ENCODE measurements at regions not wholly inside any gene's neighbourhood (a gene's known extent, or its start where the extent isn't known, plus 50 kb on each side); places are given as distances from the start of the nearest gene placed in this dataset.

DNA sequence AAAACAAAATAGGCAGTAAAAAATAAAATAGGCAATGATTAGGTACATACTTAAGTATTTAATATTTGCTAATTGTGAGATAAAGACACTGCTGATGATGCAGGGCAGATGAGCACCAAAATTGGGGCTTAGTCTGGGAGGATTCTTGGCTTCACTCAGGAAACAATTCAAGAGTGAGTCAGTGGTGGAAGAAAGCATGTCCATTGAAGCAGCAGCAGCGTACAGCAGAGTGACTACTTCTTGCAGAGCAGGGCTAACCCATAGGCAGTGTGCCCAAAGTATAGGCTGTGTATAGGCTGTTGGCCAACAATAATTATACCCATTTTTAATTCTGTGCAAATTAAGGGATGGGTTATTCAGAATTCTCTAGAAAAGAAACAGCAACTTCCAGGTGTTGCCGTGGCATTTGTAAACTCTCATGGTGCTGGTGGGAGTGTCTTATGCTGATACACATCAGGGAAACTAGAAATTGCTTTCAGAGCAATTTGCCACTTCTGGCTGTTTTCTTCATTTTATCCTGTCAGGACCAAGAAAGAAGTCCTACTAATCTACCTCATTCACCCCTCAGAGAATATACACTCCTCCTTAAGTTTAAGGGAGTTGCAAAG, 317.3 kb upstream of the NAALADL2 start:
- CTCF ChIA-PET, result no interaction called here
- intact Hi-C loops (cut with micrococcal nuclease; ENCODE audit: unreplicated experiment), result no loop called here
- Mint-ChIP-seq H3K4me3 (ENCODE audit: low read depth, unreplicated experiment) (no peak overlapping the region), H3K9me3 (ENCODE audit: low read depth, unreplicated experiment) (no peaks in the 10 kb centered on the region), H3K27ac (ENCODE audit: unreplicated experiment) (no peak overlapping the region), H3K36me3 (ENCODE audit: insufficient read depth, unreplicated experiment) (no peaks in the 10 kb centered on the region), H3K27me3 (ENCODE audit: unreplicated experiment) (no peaks in the 10 kb centered on the region), H3K4me1 (ENCODE audit: low read depth, unreplicated experiment) (no peaks in the 10 kb centered on the region)
- no peak for DNase-seq
- TF ChIP-seq, protein P1, sequence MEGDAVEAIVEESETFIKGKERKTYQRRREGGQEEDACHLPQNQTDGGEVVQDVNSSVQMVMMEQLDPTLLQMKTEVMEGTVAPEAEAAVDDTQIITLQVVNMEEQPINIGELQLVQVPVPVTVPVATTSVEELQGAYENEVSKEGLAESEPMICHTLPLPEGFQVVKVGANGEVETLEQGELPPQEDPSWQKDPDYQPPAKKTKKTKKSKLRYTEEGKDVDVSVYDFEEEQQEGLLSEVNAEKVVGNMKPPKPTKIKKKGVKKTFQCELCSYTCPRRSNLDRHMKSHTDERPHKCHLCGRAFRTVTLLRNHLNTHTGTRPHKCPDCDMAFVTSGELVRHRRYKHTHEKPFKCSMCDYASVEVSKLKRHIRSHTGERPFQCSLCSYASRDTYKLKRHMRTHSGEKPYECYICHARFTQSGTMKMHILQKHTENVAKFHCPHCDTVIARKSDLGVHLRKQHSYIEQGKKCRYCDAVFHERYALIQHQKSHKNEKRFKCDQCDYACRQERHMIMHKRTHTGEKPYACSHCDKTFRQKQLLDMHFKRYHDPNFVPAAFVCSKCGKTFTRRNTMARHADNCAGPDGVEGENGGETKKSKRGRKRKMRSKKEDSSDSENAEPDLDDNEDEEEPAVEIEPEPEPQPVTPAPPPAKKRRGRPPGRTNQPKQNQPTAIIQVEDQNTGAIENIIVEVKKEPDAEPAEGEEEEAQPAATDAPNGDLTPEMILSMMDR (IDR thresholded peaks at IDR 0.05; ENCODE audit: unreplicated experiment), result no peak
- no TSS peak for BruUV-seq (replicated peaks)

GRCh38 chr3:174547801-174548435, 311.2 kb upstream of the NAALADL2 start:
- CTCF ChIA-PET, result no interaction called here
- no peaks in the 10 kb centered on the region for H3K36me3 Mint-ChIP-seq (ENCODE audit: insufficient read depth, unreplicated experiment)
- intact Hi-C loops (cut with micrococcal nuclease; ENCODE audit: unreplicated experiment), result no loop called here
- H3K27ac Mint-ChIP-seq (ENCODE audit: unreplicated experiment), result no peak overlapping the region
- H3K27me3 Mint-ChIP-seq (ENCODE audit: unreplicated experiment), result no peaks in the 10 kb centered on the region
- BruUV-seq (replicated peaks), result no TSS peak
- H3K4me1 Mint-ChIP-seq (ENCODE audit: low read depth, unreplicated experiment), result peaks cover 17% of the 10 kb centered on the region
- no peak for DNase-seq
- TF ChIP-seq, protein P1 (IDR thresholded peaks at IDR 0.05; ENCODE audit: unreplicated experiment), result no peak
- H3K4me3 Mint-ChIP-seq (ENCODE audit: low read depth, unreplicated experiment), result no peak overlapping the region
- no peaks in the 10 kb centered on the region for H3K9me3 Mint-ChIP-seq (ENCODE audit: low read depth, unreplicated experiment)

GRCh38 chr3:174548841-174549623, 310.1 kb upstream of the NAALADL2 start:
- H3K9me3 Mint-ChIP-seq (ENCODE audit: low read depth, unreplicated experiment), result no peaks in the 10 kb centered on the region
- BruUV-seq (replicated peaks), result no TSS peak
- CTCF ChIA-PET, result no interaction called here
- H3K4me1 Mint-ChIP-seq (ENCODE audit: low read depth, unreplicated experiment), result peaks cover 17% of the 10 kb centered on the region
- no peak for DNase-seq
- TF ChIP-seq, protein P1 (IDR thresholded peaks at IDR 0.05; ENCODE audit: unreplicated experiment), result no peak
- no peak overlapping the region for H3K27ac Mint-ChIP-seq (ENCODE audit: unreplicated experiment)
- H3K36me3 Mint-ChIP-seq (ENCODE audit: insufficient read depth, unreplicated experiment), result no peaks in the 10 kb centered on the region
- no peak overlapping the region for H3K4me3 Mint-ChIP-seq (ENCODE audit: low read depth, unreplicated experiment)
- intact Hi-C loops (cut with micrococcal nuclease; ENCODE audit: unreplicated experiment), result no loop called here
- no peaks in the 10 kb centered on the region for H3K27me3 Mint-ChIP-seq (ENCODE audit: unreplicated experiment)

DNA sequence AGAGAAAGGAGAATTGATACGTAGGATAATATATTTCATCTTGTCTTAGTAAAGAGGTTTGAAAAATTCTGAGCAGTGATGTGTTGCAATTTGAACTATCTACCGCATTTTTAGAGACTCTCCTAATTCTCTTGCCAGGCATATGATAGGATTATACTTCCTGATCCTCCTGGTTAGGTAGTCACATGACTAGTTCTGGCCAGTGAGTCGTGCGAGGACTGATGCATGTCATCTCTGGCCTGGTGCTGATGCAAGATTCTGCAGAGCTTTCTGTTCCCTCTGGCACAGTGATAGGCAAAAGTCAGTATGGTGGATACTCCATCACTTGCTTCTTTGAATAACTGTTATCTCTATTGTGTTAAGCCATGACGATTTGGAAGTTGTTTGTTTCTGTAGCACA, 277.6 kb upstream of the NAALADL2 start:
- CTCF ChIA-PET, result no interaction called here
- BruUV-seq (replicated peaks), result no TSS peak
- no peaks in the 10 kb centered on the region for H3K4me1 Mint-ChIP-seq (ENCODE audit: low read depth, unreplicated experiment)

More for the DNA sequence above, 277.6 kb upstream of the NAALADL2 start:
- TF ChIP-seq, protein P1 (IDR thresholded peaks at IDR 0.05; ENCODE audit: unreplicated experiment), result no peak
- Mint-ChIP-seq H3K27me3 (ENCODE audit: unreplicated experiment) (no peaks in the 10 kb centered on the region), H3K27ac (ENCODE audit: unreplicated experiment) (no peak overlapping the region), H3K4me3 (ENCODE audit: low read depth, unreplicated experiment) (no peak overlapping the region), H3K36me3 (ENCODE audit: insufficient read depth, unreplicated experiment) (no peaks in the 10 kb centered on the region), H3K9me3 (ENCODE audit: low read depth, unreplicated experiment) (no peaks in the 10 kb centered on the region)
- intact Hi-C loops (cut with micrococcal nuclease; ENCODE audit: unreplicated experiment), result no loop called here
- no peak for DNase-seq

Data from Calu3 (cell line).